SU-DHL-6 (cell line): ENCODE measurements at regions not wholly inside any gene's neighbourhood (a gene's known extent, or its start where the extent isn't known, plus 50 kb on each side); places are given as distances from the start of the nearest gene placed in this dataset.

Experiments
- CTCF ChIP-seq: fragments of 200-600 bp; sonication (generic); IDR thresholded peaks from one replicate; pipeline ENCODE4 v1.5.1; 2017; ENCODE audit warnings: antibody characterized with exemption, mild to moderate bottlenecking, low read length, moderate library complexity; ENCODE audit not compliant: insufficient read depth, poor library complexity, severe bottlenecking
- EZH2phosphoT487 ChIP-seq: fragments of 200-600 bp; sonication (generic), shearing (Covaris generic); conservative IDR thresholded peaks from 2 replicates; pipeline ENCODE4 v1.6.1; 2018; ENCODE audit warnings: mild to moderate bottlenecking, antibody characterized with exemption, low read length, moderate library complexity, mixed read lengths

- TF ChIP-seq CTCF (no peak), EZH2phosphoT487 (no peak)
Measured at GRCh38 chr5:173828952-173829351, 59.2 kb upstream of the CPEB4 start.
